Neural progenitor cell (in vitro differentiated cells): ENCODE measurements at regions not wholly inside any gene's neighbourhood (a gene's known extent, or its start where the extent isn't known, plus 50 kb on each side); places are given as distances from the start of the nearest gene placed in this dataset.

ENCODE experiments used
- CTCF ChIP-seq: fragments of 200-600 bp; sonication (generic); IDR thresholded peaks from 2 replicates; pipeline ENCODE4 v1.5.1; 2017; ENCODE audit warnings: antibody characterized with exemption, mild to moderate bottlenecking
- EZH2 ChIP-seq: fragments of 200-600 bp; sonication (generic); IDR thresholded peaks from 2 replicates; pipeline ENCODE4 v1.6.1; 2017; ENCODE audit warnings: antibody characterized with exemption, mild to moderate bottlenecking, moderate library complexity

DNA sequence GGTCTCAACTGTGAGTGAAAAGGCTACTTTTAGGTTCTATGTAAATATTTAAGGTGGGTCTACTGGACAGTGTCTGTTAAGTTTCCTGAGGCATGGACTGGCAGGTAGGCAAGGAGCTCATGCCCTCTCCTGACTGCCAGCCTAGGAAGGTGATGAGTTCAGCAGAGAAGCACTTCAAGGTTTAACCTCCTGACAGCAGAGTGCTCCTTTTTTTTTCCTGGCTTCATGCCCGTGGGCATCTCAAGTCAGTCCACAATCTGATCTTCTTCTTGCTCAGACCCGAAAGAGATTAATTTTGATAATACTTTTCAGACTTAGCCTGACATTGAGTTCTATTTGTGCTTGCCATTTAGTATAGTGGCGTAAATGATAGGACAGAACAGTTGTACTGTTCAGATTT, 241.9 kb upstream of the NREP start:
- no peak for TF ChIP-seq EZH2
- TF ChIP-seq CTCF, result no peak
